K562 (cell line): ENCODE measurements at regions not wholly inside any gene's neighbourhood (a gene's known extent, or its start where the extent isn't known, plus 50 kb on each side); places are given as distances from the start of the nearest gene placed in this dataset.

Experiments
- ATAC-seq: fragments of 200-7000 bp; cut with Tn5 transposase; 3 replicates; pipeline ENCODE4 v1.9.1; 2020; ENCODE audit warnings: moderate library complexity
- BruUV-seq: library from RNA; stranded (reverse); fragments of 400-500 nt; replicated peaks from 2 replicates; lab custom pipeline; 2021; lab: Mats Ljungman, UMichigan
- CTCF ChIA-PET: fragments of 300-600 bp; formaldehyde crosslinking; extraction: SDS; loops from one replicate; lab custom pipeline; 2021; ENCODE audit warnings: low intra/inter-chr PET ratio; lab: Yijun Ruan, JAX
- POLR2A ChIA-PET: fragments of 300-600, 350-650 bp; sonication (Branson Sonifier 250); formaldehyde crosslinking; extraction: SDS; loops from one replicate; lab custom pipeline; 2021; ENCODE audit warnings: antibody characterized with exemption, inconsistent platforms; lab: Yijun Ruan, JAX
- DNase-seq, 4 experiments: peaks; one replicate each; pipeline versions ENCODE4 v3.0.0 to v3.0.0-alpha.2; 2011 to 2018; ENCODE audit warnings: low spot score in 3 of 4, mixed read lengths in 3 of 4; ENCODE audit errors: extremely low read depth in 1 of 4
- FAIRE-seq: peaks from 2 replicates; lab custom pipeline; 2011; peaks lifted over from hg19 to GRCh38; lab: Jason Lieb, UNC
- H2AFZ ChIP-seq: 2 replicates; pipeline ENCODE4 v1.6.0; 2011; ENCODE audit warnings: low read depth, low read length, control low read depth, inconsistent platforms
- H3K27ac ChIP-seq: fragments of 200-600 bp; 3 replicates; pipeline ENCODE4 v1.8.0; 2011; ENCODE audit warnings: low read depth, mild to moderate bottlenecking, control low read depth, inconsistent platforms, low read length, moderate library complexity, mixed read lengths; ENCODE audit errors: extremely low read depth
- H3K27me3 ChIP-seq, 2 experiments: fragments of 300-600 bp in 1 of 2; 2 replicates in 1 of 2; 3 replicates in 1 of 2; pipeline versions ENCODE4 v1.6.0 to v1.8.0; 2011; ENCODE audit warnings: inconsistent platforms in 2 of 2, low read length in 2 of 2, mild to moderate bottlenecking in 1 of 2, mixed read lengths in 1 of 2, moderate library complexity in 1 of 2; ENCODE audit not compliant: control insufficient read depth in 2 of 2, insufficient read depth in 2 of 2
- H3K36me3 ChIP-seq: fragments of 300-600 bp; 3 replicates; pipeline ENCODE4 v1.8.0; 2011; ENCODE audit warnings: mild to moderate bottlenecking, low read length, inconsistent platforms; ENCODE audit not compliant: control insufficient read depth, insufficient read depth
- H3K4me1 ChIP-seq, 2 experiments: fragments of 200-600 bp in 1 of 2; replicated peaks in 1 of 2; 2 replicates in 1 of 2; 3 replicates in 1 of 2; pipeline versions ENCODE4 v1.5.1 to v1.8.0; 2011; ENCODE audit warnings: inconsistent platforms in 2 of 2, low read length in 2 of 2, mild to moderate bottlenecking in 1 of 2, mixed read lengths in 1 of 2, moderate library complexity in 1 of 2; ENCODE audit not compliant: control insufficient read depth in 2 of 2, insufficient read depth in 2 of 2
- H3K4me2 ChIP-seq: 2 replicates; pipeline ENCODE4 v1.6.1; 2011; ENCODE audit warnings: low read length, control low read depth, inconsistent platforms, mixed read lengths; ENCODE audit not compliant: insufficient read depth
- H3K4me3 ChIP-seq: fragments of 200-600 bp; sonication (generic), shearing (Covaris generic); 2 replicates; pipeline ENCODE4 v1.5.1; 2016; ENCODE audit warnings: control low read depth, inconsistent platforms
- H3K79me2 ChIP-seq: fragments of 200-600 bp; 3 replicates; pipeline ENCODE4 v1.8.0; 2011; ENCODE audit warnings: low read length, inconsistent platforms; ENCODE audit not compliant: control insufficient read depth, insufficient read depth
- H3K9ac ChIP-seq, 2 experiments: 2 replicates each; pipeline versions ENCODE4 v1.6.0 to v1.6.1; 2011; ENCODE audit warnings: low read depth in 2 of 2, low read length in 2 of 2, control low read depth in 1 of 2, inconsistent platforms in 1 of 2, mild to moderate bottlenecking in 1 of 2, mixed read lengths in 1 of 2; ENCODE audit not compliant: insufficient read depth in 1 of 2
- H3K9me1 ChIP-seq: one replicate; pipeline ENCODE4 v1.6.0; 2011; ENCODE audit warnings: inconsistent platforms, mild to moderate bottlenecking, low read length, moderate library complexity; ENCODE audit not compliant: control insufficient read depth, insufficient read depth
- H3K9me3 ChIP-seq: replicated peaks from 2 replicates; pipeline ENCODE4 v1.5.1; 2011; ENCODE audit warnings: low read depth, low read length, inconsistent platforms; ENCODE audit not compliant: control insufficient read depth, insufficient read depth
- H4K20me1 ChIP-seq: replicated peaks from 2 replicates; pipeline ENCODE4 v1.6.1; 2011; ENCODE audit warnings: low read length, inconsistent platforms, mixed read lengths; ENCODE audit not compliant: control insufficient read depth, insufficient read depth
- CEBPB ChIP-seq: fragments of 450-650 bp; IDR thresholded peaks from 2 replicates; pipeline ENCODE4 v1.6.1; 2016; ENCODE audit warnings: missing genetic modification characterization, missing compliant biosample characterization
- EZH2 ChIP-seq: IDR thresholded peaks from 2 replicates; pipeline ENCODE4 v1.6.1; 2012; ENCODE audit warnings: low read depth, mild to moderate bottlenecking, inconsistent platforms, low read length, borderline replicate concordance
- HNRNPH1 ChIP-seq: fragments of 200-400 bp; formaldehyde crosslinking; optimal IDR thresholded peaks from 2 replicates; pipeline ENCODE3; 2017; ENCODE audit warnings: low read depth, mild to moderate bottlenecking, low read length, moderate library complexity
- MYNN ChIP-seq, 2 experiments: sonication (generic); formaldehyde crosslinking in 1 of 2; IDR thresholded peaks; 2 replicates each; pipeline versions ENCODE4 v1.5.0 to v1.6.1; 2016 to 2020; ENCODE audit warnings: antibody characterized with exemption in 1 of 2, missing genetic modification reagents in 1 of 2
- NCOR1 ChIP-seq: fragments of 450-650 bp; IDR thresholded peaks from 2 replicates; pipeline ENCODE4 v1.6.1; 2016; ENCODE audit warnings: mild to moderate bottlenecking, moderate library complexity
- SNAPC5 ChIP-seq: fragments of 250-450 bp; sonication (Bioruptor Pico); IDR thresholded peaks from 2 replicates; pipeline ENCODE4 v1.8.0; 2021; ENCODE audit warnings: moderate library complexity, mild to moderate bottlenecking, inconsistent platforms
- ZNF57 ChIP-seq: fragments of 450-650 bp; formaldehyde crosslinking; IDR thresholded peaks from 2 replicates; pipeline ENCODE4 v1.4.0; 2020; ENCODE audit warnings: mild to moderate bottlenecking, moderate library complexity
- WGBS: fragments of 100-300 bp; shearing (Covaris generic); methylation state at CpG from one replicate; pipeline ENCODE4 v1.1.6; 2016; ENCODE audit warnings: low coverage, mixed read lengths; ENCODE audit not compliant: insufficient coverage; ENCODE audit errors: missing lambda C conversion rate; 5-methylcytosine and 5-hydroxymethylcytosine counted together
- in situ Hi-C: fragments of 300-500 bp; cut with MboI; formaldehyde crosslinking; loops from 4 replicates; pipeline ENCODE4 v1.15.0; 2018; ENCODE audit warnings: inconsistent platforms, mixed read lengths
- intact Hi-C: fragments of 100-400 bp; cut with micrococcal nuclease; formaldehyde crosslinking; loops from 2 replicates; pipeline ENCODE4 v1.14.2; 2022

GRCh38 chr1:219414250-219414649 lies 198.7 kb downstream of the ZC3H11B start (continued):
- TF ChIP-seq HNRNPH1 (no peak), CEBPB (no peak)

GRCh38 chr1:219413536-219413935 lies 199.4 kb downstream of the ZC3H11B start:
- no peak for FAIRE-seq
- Histone ChIP-seq H4K20me1 (no peaks in the 10 kb centered on the region), H3K4me3 (no peak overlapping the region), H3K27me3 (no peaks in the 10 kb centered on the region), H3K36me3 (no peaks in the 10 kb centered on the region), H3K9ac (no peak overlapping the region), H3K79me2 (no peaks in the 10 kb centered on the region), H3K4me2 (no peak overlapping the region), H3K9me1 (no peaks in the 10 kb centered on the region), H3K27ac (no peak overlapping the region), H3K4me1 (no peaks in the 10 kb centered on the region)
- BruUV-seq = no TSS peak
- POLR2A ChIA-PET = no interaction called here
- no peak for ATAC-seq
- intact Hi-C loops (loop anchor here (10.0 kb wide), 2 partner anchors 209 to 1079 kb away; no protein-coding TSS in a partner anchor), in situ Hi-C loops (no loop called here)
- CTCF ChIA-PET = interaction anchor here (0.6 kb wide), 1 partner anchor 1082 kb away, joined by 7 read pairs; no protein-coding TSS in a partner anchor
- WGBS = 0% methylated on average over 1 of the region's 1 CpG
- no peak for DNase-seq
- TF ChIP-seq MYNN (IDR thresholded peaks at IDR 0.05) (no peak), MYNN (CRISPR knock-in tag; IDR thresholded peaks at IDR 0.05) (no peak)
- TF ChIP-seq, all 486 proteins: peak for 0
- Histone ChIP-seq H2AFZ (no peak overlapping the region), H3K9me3 (no peaks in the 10 kb centered on the region)

GRCh38 chr1:219412772-219413171 lies 200.1 kb downstream of the ZC3H11B start:
- no peak overlapping the region for H3K4me3 ChIP-seq
- H3K9me1 ChIP-seq = no peaks in the 10 kb centered on the region
- no peak overlapping the region for H2AFZ ChIP-seq
- no peak overlapping the region for H3K27ac ChIP-seq
- no peaks in the 10 kb centered on the region for H3K79me2 ChIP-seq
- H3K9me3 ChIP-seq = no peaks in the 10 kb centered on the region
- intact Hi-C loops = loop anchor here (10.0 kb wide), 2 partner anchors 208 to 1078 kb away; no protein-coding TSS in a partner anchor
- in situ Hi-C loops = no loop called here
- ChIA-PET POLR2A (no interaction called here), CTCF (no interaction called here)
- ATAC-seq (no peak), FAIRE-seq (no peak), DNase-seq (no peak)
- H3K36me3 ChIP-seq = no peaks in the 10 kb centered on the region
- BruUV-seq = no TSS peak
- WGBS = 0% methylated on average over 3 of the region's 3 CpGs
- no peaks in the 10 kb centered on the region for H4K20me1 ChIP-seq
- H3K4me1 ChIP-seq = no peaks in the 10 kb centered on the region
- no peak overlapping the region for H3K4me2 ChIP-seq
- no peak overlapping the region for H3K9ac ChIP-seq
- H3K27me3 ChIP-seq = no peaks in the 10 kb centered on the region
- TF ChIP-seq SNAPC5 (no peak), EZH2 (no peak), NCOR1 (no peak), ZNF57 (CRISPR knock-in tag) (no peak)
